ENCODE measurements at regions not wholly inside any gene's neighbourhood (a gene's known extent, or its start where the extent isn't known, plus 50 kb on each side); places are given as distances from the start of the nearest gene placed in this dataset.
A peak's percentile ranks its signal among the peaks of the same experiment; 100 is the strongest.
"Not testable (repeated sequence)": the region's sequence is repeated elsewhere in the genome, so short reads cannot be mapped to it uniquely, and the experiment has no call there.

GRCh38 chr13:54422946-54423345 lies 1394.3 kb downstream of the OLFM4 start:
- H3K36me3 ChIP-seq (ENCODE audit: control insufficient read depth in 1 of 2, insufficient read depth in 2 of 2, low read length in 1 of 2); H3K4me3 ChIP-seq (ENCODE audit: low read length in 2 of 2); DNase-seq; intact Hi-C loops (cut with DNase I); ATAC-seq (ENCODE audit: low FRiP score); H3K27me3 ChIP-seq (ENCODE audit: control insufficient read depth in 1 of 2, insufficient read depth in 2 of 2, low read length in 1 of 2); H3K27ac ChIP-seq (ENCODE audit: low read depth in 1 of 2, low read length in 2 of 2); H3K4me1 ChIP-seq (ENCODE audit: control insufficient read depth in 1 of 2, insufficient read depth in 2 of 2, low read length in 2 of 2); H3K9me3 ChIP-seq (ENCODE audit: control insufficient read depth, low read length): not testable (repeated sequence)
- WGBS, 2 donors = 69 to 80% methylated on average over 15 of the region's 15 CpGs

GRCh38 chr13:54424344-54424743 lies 1395.7 kb downstream of the OLFM4 start:
- no peaks in the 10 kb centered on the region for H3K27me3 ChIP-seq (ENCODE audit: control insufficient read depth in 1 of 2, insufficient read depth in 2 of 2, low read length in 1 of 2)
- H3K9me3 ChIP-seq (ENCODE audit: control insufficient read depth, low read length) = no peaks in the 10 kb centered on the region
- ATAC-seq (ENCODE audit: low FRiP score) = no peak
- H3K27ac ChIP-seq (ENCODE audit: low read depth in 1 of 2, low read length in 2 of 2) = no peak overlapping the region
- intact Hi-C loops (cut with DNase I) = no loop called here
- H3K4me3 ChIP-seq (ENCODE audit: low read length in 2 of 2) = no peak overlapping the region
- no peaks in the 10 kb centered on the region for H3K4me1 ChIP-seq (ENCODE audit: control insufficient read depth in 1 of 2, insufficient read depth in 2 of 2, low read length in 2 of 2)
- no peak for DNase-seq
- 53 to 62% methylated on average over 2 of the region's 2 CpGs for WGBS, 2 donors
- no peaks in the 10 kb centered on the region for H3K36me3 ChIP-seq (ENCODE audit: control insufficient read depth in 1 of 2, insufficient read depth in 2 of 2, low read length in 1 of 2)

- Histone ChIP-seq H3K4me3 (ENCODE audit: low read length in 2 of 2) (no peak overlapping the region), H3K27ac (ENCODE audit: low read depth in 1 of 2, low read length in 2 of 2) (no peak overlapping the region), H3K36me3 (ENCODE audit: control insufficient read depth in 1 of 2, insufficient read depth in 2 of 2, low read length in 1 of 2) (no peaks in the 10 kb centered on the region), H3K27me3 (ENCODE audit: control insufficient read depth in 1 of 2, insufficient read depth in 2 of 2, low read length in 1 of 2) (no peaks in the 10 kb centered on the region), H3K9me3 (ENCODE audit: control insufficient read depth, low read length) (no peaks in the 10 kb centered on the region), H3K4me1 (ENCODE audit: control insufficient read depth in 1 of 2, insufficient read depth in 2 of 2, low read length in 2 of 2) (no peaks in the 10 kb centered on the region)
- WGBS, 2 donors = 67% methylated on average over 4 of the region's 4 CpGs
- DNase-seq (no peak), ATAC-seq (ENCODE audit: low FRiP score) (no peak)
- intact Hi-C loops (cut with DNase I) = no loop called here
These were observed 1405.0 kb downstream of the OLFM4 start for GRCh38 chr13:54433493-54434206.

GRCh38 chr13:54440853-54441400 lies 1412.3 kb downstream of the OLFM4 start:
- ATAC-seq (ENCODE audit: low FRiP score); H3K36me3 ChIP-seq (ENCODE audit: control insufficient read depth in 1 of 2, insufficient read depth in 2 of 2, low read length in 1 of 2); H3K9me3 ChIP-seq (ENCODE audit: control insufficient read depth, low read length); H3K4me1 ChIP-seq (ENCODE audit: control insufficient read depth in 1 of 2, insufficient read depth in 2 of 2, low read length in 2 of 2); H3K4me3 ChIP-seq (ENCODE audit: low read length in 2 of 2); H3K27me3 ChIP-seq (ENCODE audit: control insufficient read depth in 1 of 2, insufficient read depth in 2 of 2, low read length in 1 of 2); H3K27ac ChIP-seq (ENCODE audit: low read depth in 1 of 2, low read length in 2 of 2); intact Hi-C loops (cut with DNase I): not testable (repeated sequence)
- peak in 1 of 2 donors; percentile 69 for DNase-seq
- WGBS, 2 donors = 96% methylated on average over 22 to 27 of the region's 27 CpGs

- Histone ChIP-seq H3K4me1 (ENCODE audit: control insufficient read depth in 1 of 2, insufficient read depth in 2 of 2, low read length in 2 of 2) (no peaks in the 10 kb centered on the region), H3K4me3 (ENCODE audit: low read length in 2 of 2) (no peak overlapping the region), H3K27ac (ENCODE audit: low read depth in 1 of 2, low read length in 2 of 2) (no peak overlapping the region), H3K27me3 (ENCODE audit: control insufficient read depth in 1 of 2, insufficient read depth in 2 of 2, low read length in 1 of 2) (no peaks in the 10 kb centered on the region), H3K9me3 (ENCODE audit: control insufficient read depth, low read length) (no peaks in the 10 kb centered on the region), H3K36me3 (ENCODE audit: control insufficient read depth in 1 of 2, insufficient read depth in 2 of 2, low read length in 1 of 2) (no peaks in the 10 kb centered on the region)
- intact Hi-C loops (cut with DNase I) = no loop called here
- 54 to 66% methylated on average over 3 of the region's 3 CpGs for WGBS, 2 donors
- DNase-seq = no peak
- no peak for ATAC-seq (ENCODE audit: low FRiP score)
These were observed 1416.8 kb downstream of the OLFM4 start for GRCh38 chr13:54445453-54445852.

- no peaks in the 10 kb centered on the region for H3K9me3 ChIP-seq (ENCODE audit: control insufficient read depth, low read length)
- no peaks in the 10 kb centered on the region for H3K4me1 ChIP-seq (ENCODE audit: control insufficient read depth in 1 of 2, insufficient read depth in 2 of 2, low read length in 2 of 2)
- DNase-seq (no peak), ATAC-seq (ENCODE audit: low FRiP score) (no peak)
- no peaks in the 10 kb centered on the region for H3K27me3 ChIP-seq (ENCODE audit: control insufficient read depth in 1 of 2, insufficient read depth in 2 of 2, low read length in 1 of 2)
- intact Hi-C loops (cut with DNase I) = no loop called here
- H3K36me3 ChIP-seq (ENCODE audit: control insufficient read depth in 1 of 2, insufficient read depth in 2 of 2, low read length in 1 of 2) = no peaks in the 10 kb centered on the region
- no peak overlapping the region for H3K4me3 ChIP-seq (ENCODE audit: low read length in 2 of 2)
- H3K27ac ChIP-seq (ENCODE audit: low read depth in 1 of 2, low read length in 2 of 2) = no peak overlapping the region
These were observed 1417.3 kb downstream of the OLFM4 start for GRCh38 chr13:54445865-54446264.

- ATAC-seq (ENCODE audit: low FRiP score) = no peak
- intact Hi-C loops (cut with DNase I) = no loop called here
- Histone ChIP-seq H3K4me1 (ENCODE audit: control insufficient read depth in 1 of 2, insufficient read depth in 2 of 2, low read length in 2 of 2) (no peaks in the 10 kb centered on the region), H3K4me3 (ENCODE audit: low read length in 2 of 2) (no peak overlapping the region), H3K9me3 (ENCODE audit: control insufficient read depth, low read length) (no peaks in the 10 kb centered on the region), H3K27me3 (ENCODE audit: control insufficient read depth in 1 of 2, insufficient read depth in 2 of 2, low read length in 1 of 2) (no peaks in the 10 kb centered on the region), H3K36me3 (ENCODE audit: control insufficient read depth in 1 of 2, insufficient read depth in 2 of 2, low read length in 1 of 2) (no peaks in the 10 kb centered on the region), H3K27ac (ENCODE audit: low read depth in 1 of 2, low read length in 2 of 2) (no peak overlapping the region)
- 67 to 81% methylated on average over 1 of the region's 1 CpG for WGBS, 2 donors
- DNase-seq = no peak
These were observed 1421.3 kb downstream of the OLFM4 start for GRCh38 chr13:54449922-54450321.

- DNase-seq = no peak
- intact Hi-C loops (cut with DNase I) = no loop called here
- ATAC-seq (ENCODE audit: low FRiP score) = no peak
- Histone ChIP-seq H3K36me3 (ENCODE audit: control insufficient read depth in 1 of 2, insufficient read depth in 2 of 2, low read length in 1 of 2) (no peaks in the 10 kb centered on the region), H3K9me3 (ENCODE audit: control insufficient read depth, low read length) (no peaks in the 10 kb centered on the region), H3K27ac (ENCODE audit: low read depth in 1 of 2, low read length in 2 of 2) (no peak overlapping the region), H3K4me3 (ENCODE audit: low read length in 2 of 2) (no peak overlapping the region), H3K27me3 (ENCODE audit: control insufficient read depth in 1 of 2, insufficient read depth in 2 of 2, low read length in 1 of 2) (no peaks in the 10 kb centered on the region), H3K4me1 (ENCODE audit: control insufficient read depth in 1 of 2, insufficient read depth in 2 of 2, low read length in 2 of 2) (no peaks in the 10 kb centered on the region)
- WGBS, 2 donors = 56 to 79% methylated on average over 1 of the region's 1 CpG
These were observed 1455.6 kb downstream of the OLFM4 start for GRCh38 chr13:54484166-54484565.

GRCh38 chr13:54486421-54487166 lies 1458.0 kb downstream of the OLFM4 start:
- no peak overlapping the region for H3K4me3 ChIP-seq (ENCODE audit: low read length in 2 of 2)
- DNase-seq (no peak), ATAC-seq (ENCODE audit: low FRiP score) (no peak)
- no peaks in the 10 kb centered on the region for H3K36me3 ChIP-seq (ENCODE audit: control insufficient read depth in 1 of 2, insufficient read depth in 2 of 2, low read length in 1 of 2)
- WGBS, 2 donors = 82 to 90% methylated on average over 7 of the region's 7 CpGs
- no peaks in the 10 kb centered on the region for H3K4me1 ChIP-seq (ENCODE audit: control insufficient read depth in 1 of 2, insufficient read depth in 2 of 2, low read length in 2 of 2)
- intact Hi-C loops (cut with DNase I) = no loop called here
- no peaks in the 10 kb centered on the region for H3K9me3 ChIP-seq (ENCODE audit: control insufficient read depth, low read length)
- H3K27me3 ChIP-seq (ENCODE audit: control insufficient read depth in 1 of 2, insufficient read depth in 2 of 2, low read length in 1 of 2) = no peaks in the 10 kb centered on the region
- no peak overlapping the region for H3K27ac ChIP-seq (ENCODE audit: low read depth in 1 of 2, low read length in 2 of 2)

Data from aorta (tissue), 5 donors.